Skeletal muscle tissue (tissue), 3 donors: ENCODE measurements at regions not wholly inside any gene's neighbourhood (a gene's known extent, or its start where the extent isn't known, plus 50 kb on each side); places are given as distances from the start of the nearest gene placed in this dataset.
"Not testable (repeated sequence)": the region's sequence is repeated elsewhere in the genome, so short reads cannot be mapped to it uniquely, and the experiment has no call there.

Source experiments
- H3K27ac ChIP-seq: one replicate; pipeline ENCODE4 v1.7.0; 2013; ENCODE audit warnings: mild to moderate bottlenecking, low read depth, low read length, inconsistent platforms
- H3K27me3 ChIP-seq, 3 donors: one replicate each; pipeline ENCODE4 v1.7.0; 2013; ENCODE audit warnings: low read length in 3 of 3; ENCODE audit not compliant: control insufficient read depth in 3 of 3, insufficient read depth in 3 of 3
- H3K36me3 ChIP-seq, 3 donors: one replicate each; pipeline ENCODE4 v1.7.0; 2013; ENCODE audit warnings: low read length in 3 of 3; ENCODE audit not compliant: control insufficient read depth in 3 of 3, insufficient read depth in 3 of 3
- H3K4me1 ChIP-seq, 3 donors: one replicate each; pipeline ENCODE4 v1.7.0; 2013; ENCODE audit warnings: low read length in 3 of 3, mild to moderate bottlenecking in 3 of 3; ENCODE audit not compliant: control insufficient read depth in 3 of 3, insufficient read depth in 3 of 3
- H3K4me3 ChIP-seq, 3 donors: one replicate each; pipeline ENCODE4 v1.7.0; 2013; ENCODE audit warnings: low read length in 3 of 3
- H3K9ac ChIP-seq, 3 donors: one replicate each; pipeline ENCODE4 v1.7.0; 2013; ENCODE audit warnings: low read length in 3 of 3, mild to moderate bottlenecking in 3 of 3, moderate library complexity in 2 of 3, low read depth in 1 of 3
- H3K9me3 ChIP-seq, 3 donors: one replicate each; pipeline ENCODE4 v1.7.0; 2013; ENCODE audit warnings: low read length in 3 of 3; ENCODE audit not compliant: control insufficient read depth in 3 of 3
- donor health status: Osteomylitis.

DNA sequence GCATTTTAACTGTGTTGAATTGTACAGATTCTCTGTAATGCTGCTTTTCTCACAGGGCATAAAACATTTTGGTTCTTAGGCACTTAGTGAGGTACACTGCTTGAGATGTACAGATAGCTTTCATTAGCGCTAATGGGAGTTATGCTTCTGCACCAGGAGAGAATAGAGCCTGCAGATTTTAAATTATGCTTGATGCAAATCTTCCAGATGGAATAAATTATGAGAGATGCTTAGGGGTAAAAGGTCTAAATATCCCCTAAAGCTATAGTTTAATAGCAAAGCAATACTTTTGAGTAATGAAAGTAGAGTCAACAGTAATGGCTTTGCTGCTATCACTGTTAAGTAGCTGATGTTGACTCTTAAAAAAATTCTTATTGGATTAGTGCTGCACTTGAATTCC, 248.9 kb downstream of the S1PR1 start:
- Histone ChIP-seq H3K4me1 (peaks cover 0 to 2% (median 0%) of the 10 kb centered on the region in 3 donors), H3K27ac (no peak overlapping the region), H3K36me3 (no peaks in the 10 kb centered on the region), H3K4me3 (no peak overlapping the region), H3K9me3 (no peaks in the 10 kb centered on the region), H3K9ac (no peak overlapping the region), H3K27me3 (no peaks in the 10 kb centered on the region)

DNA sequence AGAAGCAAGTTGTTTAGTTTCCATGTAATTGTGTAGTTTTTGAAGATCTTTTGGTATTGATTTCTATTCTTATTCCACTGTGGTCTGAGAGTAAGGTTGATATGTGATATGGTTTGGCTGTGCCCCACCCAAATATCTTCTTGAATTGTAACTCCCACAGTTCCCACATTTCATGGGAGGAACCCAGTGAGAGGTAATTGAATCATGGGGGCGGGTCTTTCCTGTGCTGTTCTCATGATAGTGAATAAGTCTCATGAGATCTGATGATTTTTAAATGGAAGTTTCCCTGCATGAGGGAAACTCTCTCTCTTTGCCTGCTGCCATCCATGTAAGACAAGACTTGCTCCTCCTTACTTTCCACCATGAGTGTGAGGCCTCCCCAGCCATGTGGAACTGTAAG, 255.3 kb downstream of the S1PR1 start:
- not testable (repeated sequence) for H3K4me1 ChIP-seq, H3K4me3 ChIP-seq, H3K36me3 ChIP-seq, H3K27me3 ChIP-seq, H3K9me3 ChIP-seq, H3K27ac ChIP-seq, H3K9ac ChIP-seq

DNA sequence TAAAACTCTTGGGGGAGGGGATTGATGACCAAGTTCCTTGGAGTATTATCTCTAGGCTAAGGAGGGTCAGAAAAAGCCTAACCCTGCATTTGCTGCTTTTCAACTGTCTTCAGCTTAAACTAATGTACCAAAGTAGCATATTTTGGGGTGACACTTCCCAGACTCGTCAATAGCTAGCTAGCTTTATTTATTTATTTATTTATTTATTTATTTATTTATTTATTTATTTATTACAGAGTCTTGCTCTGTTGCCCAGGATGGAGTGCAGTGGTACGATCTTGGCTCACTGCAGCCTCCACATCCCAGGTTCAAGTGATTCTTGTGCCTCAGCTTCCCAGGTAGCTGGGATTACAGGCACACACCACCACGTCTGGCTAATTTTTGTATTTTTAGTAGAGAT, 257.1 kb downstream of the S1PR1 start:
- H3K4me1 ChIP-seq, H3K9me3 ChIP-seq, H3K27ac ChIP-seq, H3K27me3 ChIP-seq, H3K4me3 ChIP-seq, H3K9ac ChIP-seq, H3K36me3 ChIP-seq: not testable (repeated sequence)

DNA sequence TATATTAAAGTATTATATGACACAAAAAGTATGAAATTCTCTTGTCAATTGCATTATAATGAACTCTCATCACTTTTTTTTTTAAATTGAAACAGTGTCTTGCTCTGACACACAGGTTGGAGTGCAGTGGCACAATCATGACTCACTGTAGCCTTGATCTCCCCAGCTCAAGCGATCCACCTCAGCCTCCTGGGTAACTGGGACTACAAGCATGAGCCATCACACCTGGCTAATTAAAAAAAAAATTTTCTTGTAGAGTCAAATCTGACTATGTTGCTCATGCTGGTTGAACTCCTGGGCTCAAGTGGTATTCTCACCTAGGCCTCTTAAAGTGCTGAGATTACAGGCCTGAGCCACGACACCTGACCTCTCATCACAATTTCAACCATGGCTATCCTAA, 259.3 kb downstream of the S1PR1 start:
- Histone ChIP-seq H3K27me3 (no peaks in the 10 kb centered on the region), H3K4me1 (no peaks in the 10 kb centered on the region), H3K27ac (no peak overlapping the region), H3K9me3 (no peaks in the 10 kb centered on the region), H3K36me3 (no peaks in the 10 kb centered on the region), H3K9ac (no peak overlapping the region), H3K4me3 (no peak overlapping the region)

DNA sequence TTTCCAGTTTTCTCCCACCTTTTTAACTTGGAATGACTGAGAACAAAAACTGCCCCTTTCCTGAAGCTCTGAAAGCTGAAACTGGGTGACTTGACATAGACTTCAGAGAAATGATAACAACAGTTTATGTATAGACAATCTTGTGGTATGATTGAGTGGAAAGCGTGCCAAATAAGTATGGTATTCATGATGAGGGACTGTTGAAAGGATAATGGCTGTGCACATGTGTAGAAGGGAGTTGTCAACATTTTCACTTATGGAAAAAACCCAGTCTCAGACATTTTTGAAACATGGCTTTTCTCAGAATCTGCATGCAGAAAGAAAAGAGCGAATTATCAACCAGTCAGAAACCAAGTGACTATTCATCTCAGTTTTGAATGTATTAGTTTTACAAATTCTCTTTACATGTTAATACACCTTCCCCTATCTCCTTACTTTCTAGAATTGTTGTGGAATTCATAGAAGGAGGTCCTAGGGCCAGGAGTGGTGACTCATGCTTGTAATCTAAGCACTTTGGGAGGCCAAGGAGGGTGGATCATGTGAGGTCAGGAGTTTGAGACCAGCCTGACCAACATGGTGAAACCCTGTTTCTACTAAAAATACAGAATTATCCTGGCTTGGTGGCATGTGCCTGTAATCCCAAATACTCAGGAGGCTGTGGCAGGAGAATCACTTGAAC, 261.2 kb downstream of the S1PR1 start:
- Histone ChIP-seq H3K9ac (no peak overlapping the region), H3K9me3 (no peaks in the 10 kb centered on the region), H3K4me1 (no peaks in the 10 kb centered on the region), H3K36me3 (no peaks in the 10 kb centered on the region), H3K4me3 (no peak overlapping the region), H3K27ac (no peak overlapping the region), H3K27me3 (no peaks in the 10 kb centered on the region)

DNA sequence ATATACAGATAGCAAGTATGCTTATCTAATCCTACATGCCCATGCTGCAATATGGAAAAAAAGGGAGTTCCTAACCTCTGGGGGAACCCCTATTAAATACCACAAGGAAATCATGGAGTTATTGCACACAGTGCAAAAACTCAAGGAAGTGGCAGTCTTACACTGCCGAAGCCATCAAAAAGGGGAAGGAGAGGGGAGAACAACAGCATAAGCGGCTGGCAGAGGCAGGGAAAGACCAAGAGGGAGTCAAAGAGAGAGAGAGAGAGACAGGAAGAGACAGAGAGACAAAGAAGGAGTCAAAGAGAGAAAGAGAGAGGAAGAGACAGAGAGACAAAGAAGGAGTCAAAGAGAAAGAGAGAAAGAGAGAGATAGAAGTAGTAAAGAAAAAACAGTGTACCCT, 267.3 kb downstream of the S1PR1 start:
- H3K27ac ChIP-seq, H3K9ac ChIP-seq, H3K36me3 ChIP-seq, H3K27me3 ChIP-seq, H3K4me3 ChIP-seq, H3K4me1 ChIP-seq, H3K9me3 ChIP-seq: not testable (repeated sequence)

DNA sequence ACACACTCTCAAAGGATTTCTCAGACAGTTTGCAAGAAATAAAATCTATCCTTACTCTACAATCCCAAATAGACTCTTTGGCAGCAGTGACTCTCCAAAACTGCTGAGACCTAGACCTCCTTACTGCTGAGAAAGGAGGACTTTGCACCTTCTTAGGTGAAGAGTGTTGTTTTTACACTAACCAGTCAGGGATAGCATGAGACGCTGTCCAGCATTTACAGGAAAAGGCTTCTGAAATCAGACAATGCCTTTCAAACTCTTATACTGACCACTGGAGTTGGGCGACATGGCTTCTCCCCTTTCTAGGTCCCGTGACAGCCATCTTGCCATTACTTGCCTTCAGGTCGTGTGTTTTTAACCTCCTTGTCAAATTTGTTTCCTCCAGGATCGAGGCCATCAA, 268.4 kb downstream of the S1PR1 start:
- not testable (repeated sequence) for H3K4me1 ChIP-seq, H3K9me3 ChIP-seq, H3K27me3 ChIP-seq, H3K36me3 ChIP-seq, H3K9ac ChIP-seq, H3K4me3 ChIP-seq, H3K27ac ChIP-seq

DNA sequence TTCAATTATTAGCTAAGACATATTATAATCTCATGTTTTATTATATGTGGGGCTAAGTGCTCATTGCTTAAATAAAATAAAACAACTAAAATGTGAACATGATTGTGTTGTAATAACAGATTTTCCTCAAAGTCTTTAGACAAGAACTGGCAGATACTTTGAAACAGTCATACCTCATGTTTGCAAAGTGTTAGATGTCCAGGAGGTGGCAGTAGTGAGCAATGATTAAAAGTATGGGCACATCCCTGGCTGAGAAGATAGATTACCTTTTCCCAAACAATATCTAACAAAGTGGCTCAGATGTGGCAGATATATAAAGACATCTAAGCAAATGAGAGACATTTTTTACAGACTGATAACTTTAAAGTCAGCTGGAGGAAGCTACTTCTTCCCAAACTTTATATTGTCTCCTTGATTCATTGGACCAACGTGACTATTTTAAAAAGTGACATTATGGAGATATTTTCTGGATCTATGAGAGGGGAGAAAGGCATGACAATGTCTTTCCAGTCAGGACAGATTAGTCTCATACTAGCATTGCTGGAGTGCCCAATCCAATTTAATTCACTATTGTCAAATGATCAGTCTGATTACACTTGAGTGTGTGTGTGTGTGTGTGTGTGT, 269.8 kb downstream of the S1PR1 start:
- Histone ChIP-seq H3K4me3 (no peak overlapping the region), H3K27ac (no peak overlapping the region), H3K9ac (no peak overlapping the region), H3K27me3 (no peaks in the 10 kb centered on the region), H3K4me1 (no peaks in the 10 kb centered on the region), H3K9me3 (no peaks in the 10 kb centered on the region), H3K36me3 (no peaks in the 10 kb centered on the region)

DNA sequence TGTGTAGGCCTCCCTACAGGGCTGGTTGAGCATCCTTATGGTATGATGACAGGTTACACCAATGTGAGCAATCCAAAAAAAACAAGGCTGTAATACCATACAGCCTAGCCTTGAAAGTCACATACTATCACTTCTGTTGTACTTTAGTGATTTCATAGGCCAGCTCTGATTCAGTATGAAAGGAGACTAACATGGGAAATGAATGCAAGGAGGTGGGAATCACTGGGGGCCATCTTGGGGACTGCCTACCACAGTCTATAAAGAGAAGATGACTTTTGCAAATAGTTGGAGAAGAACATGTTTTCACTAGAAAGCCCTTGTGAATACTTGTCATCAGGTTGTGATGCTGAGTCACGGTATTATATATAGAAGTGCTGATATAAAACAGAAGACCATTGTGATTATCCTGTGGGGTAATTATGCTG, 270.7 kb downstream of the S1PR1 start:
- Histone ChIP-seq H3K4me1 (no peaks in the 10 kb centered on the region), H3K9ac (no peak overlapping the region), H3K4me3 (no peak overlapping the region), H3K36me3 (no peaks in the 10 kb centered on the region), H3K27ac (no peak overlapping the region), H3K27me3 (no peaks in the 10 kb centered on the region), H3K9me3 (no peaks in the 10 kb centered on the region)

DNA sequence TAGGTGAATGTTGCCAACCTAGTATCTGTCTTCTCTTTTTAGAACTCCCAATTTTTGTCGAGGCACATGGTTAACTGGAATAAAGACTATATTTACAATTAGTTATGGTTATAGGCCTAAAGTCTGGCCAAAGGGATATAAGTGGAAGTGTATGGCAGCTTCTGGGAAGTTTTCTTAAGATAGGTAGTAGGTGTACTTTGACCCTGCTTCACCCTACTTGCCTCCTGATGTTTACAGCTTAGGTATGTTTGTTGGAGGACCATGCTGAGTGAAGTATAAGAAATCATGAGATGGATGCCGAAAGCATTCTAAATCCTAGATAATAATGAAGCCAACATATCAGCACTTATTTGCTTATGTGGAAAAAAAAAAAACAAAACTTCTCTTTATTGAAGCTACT, 272.1 kb downstream of the S1PR1 start:
- Histone ChIP-seq H3K9me3 (no peaks in the 10 kb centered on the region), H3K4me1 (no peaks in the 10 kb centered on the region), H3K9ac (no peak overlapping the region), H3K27me3 (no peaks in the 10 kb centered on the region), H3K27ac (no peak overlapping the region), H3K4me3 (no peak overlapping the region), H3K36me3 (no peaks in the 10 kb centered on the region)
